UCSD-AML1 (cell line): ENCODE measurements at regions not wholly inside any gene's neighbourhood (a gene's known extent, or its start where the extent isn't known, plus 50 kb on each side); places are given as distances from the start of the nearest gene placed in this dataset.
"Not testable (repeated sequence)": the region's sequence is repeated elsewhere in the genome, so short reads cannot be mapped to it uniquely, and the experiment has no call there.

Source experiments
- DNase-seq: peaks from one replicate; lab custom pipeline; 2025; ENCODE audit not compliant: unreplicated experiment; lab: John Stamatoyannopoulos, UW

DNA sequence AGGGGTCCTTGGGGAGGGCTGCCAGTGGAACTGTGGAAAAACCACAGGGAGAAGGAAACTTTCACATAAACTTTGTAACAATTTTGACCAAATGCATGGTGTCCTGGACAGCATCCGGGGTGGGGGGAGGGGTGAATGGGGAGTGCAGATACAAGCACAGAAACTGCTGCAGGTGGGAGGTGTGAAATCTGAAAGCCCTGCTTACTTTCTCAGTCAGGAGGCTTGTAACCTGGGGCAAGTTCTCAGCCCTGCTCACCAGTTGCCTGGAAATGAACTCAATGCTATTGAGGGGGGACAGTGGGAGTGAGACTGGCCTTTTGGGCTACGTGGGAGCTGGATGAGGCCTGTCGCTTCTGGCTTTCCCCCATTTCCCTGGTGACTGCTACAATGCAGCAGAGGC lies 694.5 kb upstream of the ZNF608 start:
- DNase-seq = no peak

GRCh38 chr5:125446986-125447385 lies 700.5 kb upstream of the ZNF608 start:
- DNase-seq = no peak

GRCh38 chr5:125450771-125451170 lies 704.3 kb upstream of the ZNF608 start:
- no peak for DNase-seq

DNA sequence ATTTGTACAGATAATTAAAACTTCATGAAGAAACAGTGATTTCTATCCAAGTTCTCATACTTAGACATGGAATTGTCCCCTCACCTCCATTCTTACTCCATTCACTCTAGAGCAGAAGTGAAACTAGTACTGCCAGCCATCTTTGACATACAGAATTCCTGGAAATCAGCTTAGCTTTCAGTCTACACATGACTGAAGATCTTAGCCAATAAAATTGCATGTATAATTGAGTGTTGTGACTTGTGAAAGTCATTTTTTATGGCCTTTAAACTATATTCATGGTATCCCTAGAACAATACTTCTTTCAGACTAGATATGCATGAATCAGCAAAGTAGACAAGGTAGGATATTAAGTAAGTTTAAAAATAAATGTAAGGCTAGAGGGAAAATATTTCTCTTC lies 705.2 kb upstream of the ZNF608 start:
- no peak for DNase-seq

GRCh38 chr5:125452991-125453390 lies 706.6 kb upstream of the ZNF608 start:
- DNase-seq = no peak

GRCh38 chr5:125455041-125455440 lies 708.6 kb upstream of the ZNF608 start:
- DNase-seq = no peak

DNA sequence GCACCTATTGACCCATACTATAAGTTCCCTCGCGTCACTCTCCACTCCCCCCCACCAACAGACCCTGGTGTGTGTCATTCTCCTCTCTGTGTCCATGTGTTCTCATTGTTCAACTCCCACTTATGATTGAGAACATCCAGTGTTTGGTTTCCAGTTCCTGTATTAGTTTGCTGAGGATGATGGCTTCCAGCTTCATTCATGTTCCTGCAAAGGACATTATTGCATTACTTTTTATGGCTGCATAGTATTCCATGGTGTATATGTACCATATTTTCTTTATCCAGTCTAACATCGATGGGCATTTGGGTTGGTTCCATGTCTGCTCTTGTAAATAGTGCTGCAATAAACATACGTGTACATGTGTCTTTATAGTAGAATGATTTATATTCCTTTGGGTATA lies 709.6 kb upstream of the ZNF608 start:
- DNase-seq = not testable (repeated sequence)

DNA sequence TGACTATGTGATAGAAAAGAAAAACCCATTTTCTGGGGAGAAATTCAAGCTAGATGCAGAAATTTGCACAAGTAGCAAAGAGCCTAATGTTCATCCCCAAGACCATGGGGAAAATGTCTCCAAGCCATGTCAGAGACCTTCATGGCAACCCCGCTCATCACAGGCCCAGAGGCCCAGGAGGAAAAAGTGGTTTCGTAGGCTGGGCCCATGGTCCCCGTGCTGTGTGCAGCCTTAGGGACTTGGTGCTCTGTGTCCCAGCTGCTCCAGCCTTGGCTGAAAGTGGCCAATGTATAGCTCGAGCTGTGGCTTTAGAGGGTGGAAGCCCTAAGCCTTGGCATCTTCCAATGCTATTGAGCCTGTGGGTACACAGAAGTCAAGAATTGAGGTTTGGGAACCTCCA lies 711.2 kb upstream of the ZNF608 start:
- DNase-seq = no peak

GRCh38 chr5:125458949-125459348 lies 712.5 kb upstream of the ZNF608 start:
- not testable (repeated sequence) for DNase-seq

- DNase-seq = no peak
Observed at GRCh38 chr5:125461641-125462072, 715.2 kb upstream of the ZNF608 start.

GRCh38 chr5:125463466-125464092 lies 717.1 kb upstream of the ZNF608 start:
- DNase-seq = no peak

GRCh38 chr5:125464847-125465432 lies 718.5 kb upstream of the ZNF608 start:
- DNase-seq = no peak

DNA sequence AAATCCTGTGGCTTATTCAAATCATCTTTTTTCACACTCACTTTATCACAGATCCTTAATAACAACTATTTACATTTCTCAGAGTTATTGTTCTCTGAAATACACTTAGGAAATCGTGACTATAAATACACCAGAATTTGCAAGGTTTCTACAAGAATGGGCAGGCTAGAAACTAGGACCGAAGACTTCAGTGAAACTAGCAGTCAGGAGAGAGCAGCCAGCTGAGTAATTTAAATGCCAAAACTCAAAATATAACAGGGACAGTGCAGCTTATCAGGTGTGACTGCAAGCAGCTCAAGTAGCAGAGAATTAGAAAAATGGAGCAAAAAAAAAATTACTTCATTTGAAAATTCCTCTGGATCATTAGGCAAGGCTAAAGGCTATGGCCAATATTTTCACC lies 719.3 kb upstream of the ZNF608 start:
- no peak for DNase-seq

- DNase-seq = no peak
Observed at GRCh38 chr5:125467222-125467621, 720.8 kb upstream of the ZNF608 start.

GRCh38 chr5:125470280-125470902 lies 724.0 kb upstream of the ZNF608 start:
- no peak for DNase-seq

GRCh38 chr5:125476901-125477585 lies 730.6 kb upstream of the ZNF608 start:
- DNase-seq = no peak

- no peak for DNase-seq
Observed at GRCh38 chr5:125477586-125477975, 731.1 kb upstream of the ZNF608 start.

DNA sequence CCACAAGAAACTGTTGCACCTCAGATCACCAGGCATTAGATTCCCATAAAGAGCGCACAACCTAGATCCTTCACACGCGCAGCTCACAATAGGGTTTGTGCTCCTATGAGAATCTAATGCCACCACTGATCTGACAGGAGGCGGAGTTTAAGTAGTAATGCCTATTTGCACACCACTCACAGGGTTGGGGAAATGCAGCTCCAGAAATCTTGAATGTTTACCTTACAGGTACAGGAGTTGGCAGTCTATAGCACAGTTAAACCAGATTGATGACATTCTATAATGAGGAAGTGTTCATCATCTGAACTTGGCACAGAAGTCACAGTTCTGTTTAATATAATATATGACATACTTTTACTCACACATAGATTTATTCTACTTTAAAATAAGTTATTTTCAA lies 732.2 kb upstream of the ZNF608 start:
- no peak for DNase-seq

DNA sequence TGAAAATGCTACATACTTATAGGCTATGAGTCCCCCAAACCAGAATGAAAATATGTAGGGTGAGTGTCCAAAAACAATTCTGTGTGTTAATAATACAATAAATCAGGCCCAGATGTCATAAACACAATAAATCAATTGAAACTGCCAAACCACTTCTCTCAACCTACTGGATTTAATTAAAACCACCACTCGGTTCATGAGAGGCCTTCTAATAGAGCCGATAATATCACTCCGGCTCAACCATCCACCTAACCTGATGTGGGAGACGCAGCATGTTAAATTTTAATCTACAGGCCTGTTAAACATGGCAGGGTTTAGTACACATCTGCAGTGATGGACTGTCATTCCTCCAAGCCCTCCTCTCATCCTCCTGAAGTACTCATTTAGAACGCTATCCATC lies 734.5 kb upstream of the ZNF608 start:
- DNase-seq = no peak

GRCh38 chr5:125481506-125482465 lies 735.3 kb upstream of the ZNF608 start:
- no peak for DNase-seq

DNA sequence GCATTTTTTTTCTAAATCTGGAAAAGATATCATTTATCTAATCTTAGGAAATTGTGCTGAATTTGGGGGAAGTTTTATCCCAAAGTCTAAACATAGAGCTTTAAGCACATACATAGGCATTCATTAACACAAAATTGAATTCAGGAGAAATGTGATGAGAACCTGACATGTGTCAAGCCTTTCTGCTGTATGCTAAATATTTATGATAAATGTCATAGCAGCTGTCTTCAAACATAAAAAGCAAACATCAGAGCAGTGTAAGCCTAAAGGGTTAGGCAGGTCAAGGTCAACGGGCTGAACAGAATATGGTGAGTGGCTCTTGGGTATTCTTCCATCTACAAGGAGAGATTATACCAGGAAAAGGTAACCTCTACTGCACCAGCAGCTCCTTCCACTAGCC lies 737.2 kb upstream of the ZNF608 start:
- DNase-seq = no peak
